ENCODE measurements at regions not wholly inside any gene's neighbourhood (a gene's known extent, or its start where the extent isn't known, plus 50 kb on each side); places are given as distances from the start of the nearest gene placed in this dataset.
"Not testable (repeated sequence)": the region's sequence is repeated elsewhere in the genome, so short reads cannot be mapped to it uniquely, and the experiment has no call there.

DNA sequence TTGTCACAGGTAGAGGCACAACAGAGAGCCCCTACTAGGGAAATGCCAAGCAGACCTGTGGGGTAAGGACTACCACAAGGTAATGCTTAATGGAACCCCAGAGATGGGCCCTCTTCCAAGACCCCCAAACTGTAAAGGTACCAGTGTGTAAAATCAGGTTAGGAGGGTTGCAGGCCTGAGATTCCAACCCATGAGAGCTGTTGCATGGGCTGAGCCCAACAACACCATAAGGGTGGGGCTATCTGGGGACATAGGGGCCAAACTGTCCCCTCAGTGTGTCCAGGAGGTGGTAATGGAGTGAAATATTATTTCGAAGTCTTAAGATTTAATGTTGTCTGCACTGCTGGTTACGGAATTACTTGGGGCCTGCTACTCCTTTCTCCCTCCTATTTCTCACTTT is 620.2 kb downstream of the ETNK1 start:
- DNase-seq (ENCODE audit: low read depth, low spot score), result no peak

DNA sequence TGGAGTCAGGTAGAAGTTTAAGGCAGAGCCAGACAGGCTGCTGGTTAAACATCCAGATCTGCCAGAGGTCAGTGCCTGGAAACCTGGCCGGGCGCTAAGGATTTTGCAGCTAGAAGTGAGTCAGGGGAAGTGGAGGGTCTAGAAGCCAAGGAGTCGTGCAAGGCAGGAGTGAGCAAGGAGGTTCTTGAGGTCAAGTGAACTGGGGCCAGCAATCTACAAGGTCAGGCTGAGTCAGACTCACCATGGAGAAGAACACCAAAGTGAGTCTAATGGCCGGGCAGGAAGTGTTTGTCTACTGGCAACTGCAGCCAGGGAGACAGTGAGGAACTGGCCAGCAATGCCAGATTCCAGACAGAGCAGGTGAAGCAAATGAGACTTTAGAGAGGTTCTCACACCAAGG is 628.2 kb downstream of the ETNK1 start:
- DNase-seq (ENCODE audit: low read depth, low spot score), result no peak

DNA sequence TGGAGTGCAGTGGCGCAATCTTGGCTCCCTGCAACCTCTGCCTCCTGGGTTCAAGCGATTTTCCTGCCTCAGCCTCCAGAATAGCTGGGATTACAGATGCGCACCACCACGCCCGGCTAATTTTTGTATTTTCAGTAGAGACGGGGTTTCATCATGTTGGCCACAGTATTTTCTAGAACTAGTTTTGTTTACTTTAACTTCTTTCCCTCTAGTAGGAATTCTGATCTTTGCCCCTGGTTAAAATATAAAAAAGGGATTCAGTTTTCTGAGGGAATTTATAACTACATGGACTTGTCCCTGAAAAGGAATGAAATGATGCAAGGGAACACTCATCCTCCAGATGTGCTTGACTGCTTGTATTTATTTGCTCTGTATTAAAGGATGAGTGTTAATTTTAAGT is 628.9 kb downstream of the ETNK1 start:
- DNase-seq (ENCODE audit: low read depth, low spot score), result not testable (repeated sequence)

DNA sequence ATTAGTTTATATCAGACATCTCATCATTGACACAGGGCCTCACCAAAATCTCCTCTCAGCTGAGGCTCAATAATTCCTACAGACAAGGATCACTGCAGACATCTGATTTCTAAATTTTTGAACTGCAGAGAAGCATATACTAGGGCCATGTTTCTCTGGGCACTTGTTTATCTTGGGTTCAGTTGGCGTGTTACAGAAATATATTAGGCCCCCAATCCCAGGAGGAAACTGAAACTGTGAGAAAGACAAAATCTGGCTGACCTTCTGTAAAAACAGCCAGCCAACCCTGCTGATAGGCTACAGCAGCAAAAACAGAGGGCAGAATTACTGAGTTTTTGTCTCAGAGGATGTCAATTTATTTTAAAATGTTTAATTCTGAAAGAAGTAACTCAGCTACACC is 634.6 kb downstream of the ETNK1 start:
- DNase-seq (ENCODE audit: low read depth, low spot score), result peak; percentile 11

DNA sequence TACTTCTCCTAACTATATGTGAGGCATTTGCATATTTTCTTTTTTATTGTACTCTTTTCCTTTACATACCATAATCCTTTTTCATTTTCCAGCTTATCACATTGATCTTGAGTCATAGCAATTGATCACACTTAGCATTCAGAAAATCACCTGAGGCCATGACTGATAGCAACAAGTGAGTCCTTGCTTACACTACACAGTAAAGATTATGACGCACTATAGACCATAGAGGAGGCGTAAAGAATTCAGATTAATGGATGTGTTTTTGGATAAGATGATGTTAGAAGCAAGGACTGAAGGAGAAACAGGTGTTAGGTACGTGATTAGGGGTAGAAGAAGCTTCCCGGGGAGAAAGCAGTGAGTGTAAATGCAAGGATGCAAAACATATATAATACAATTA is 637.7 kb downstream of the ETNK1 start:
- no peak for DNase-seq (ENCODE audit: low read depth, low spot score)

DNA sequence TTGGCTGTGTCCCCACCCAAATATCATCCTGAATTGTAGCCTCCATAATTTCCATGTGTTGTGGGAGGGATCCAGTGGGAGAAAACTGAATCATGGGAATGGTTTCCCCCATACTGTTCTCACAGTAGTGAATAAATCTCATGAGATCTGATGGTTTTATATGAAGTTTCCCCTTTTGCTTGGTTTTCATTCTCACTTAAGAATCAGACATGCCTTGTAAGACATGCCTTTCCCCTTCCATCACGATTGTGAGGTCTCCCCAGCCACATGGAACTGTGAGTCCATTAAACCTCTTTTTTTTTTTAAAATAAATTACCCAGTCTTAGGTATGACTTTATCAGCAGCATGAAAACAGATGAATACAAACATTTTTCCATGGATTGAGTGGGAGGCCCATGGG is 652.9 kb downstream of the ETNK1 start:
- DNase-seq (ENCODE audit: low read depth, low spot score), result no peak

DNA sequence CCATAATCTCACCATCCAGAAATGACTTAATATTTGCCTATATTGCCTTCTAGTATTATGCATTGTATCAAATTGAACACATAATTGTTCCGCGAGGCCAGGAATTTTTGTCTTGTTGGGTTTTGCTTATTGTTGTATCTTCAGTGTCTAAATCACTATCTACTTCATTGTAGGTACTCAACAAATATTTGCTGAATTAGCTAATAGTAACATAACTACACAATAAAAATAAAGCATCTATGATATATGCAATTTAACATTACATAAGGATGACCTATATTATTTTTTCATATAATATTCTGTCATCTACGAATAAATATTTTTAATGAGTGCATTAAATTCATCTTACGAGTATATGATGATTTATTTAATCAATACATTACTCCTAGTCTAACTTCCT is 656.3 kb downstream of the ETNK1 start:
- DNase-seq (ENCODE audit: low read depth, low spot score), result no peak

DNA sequence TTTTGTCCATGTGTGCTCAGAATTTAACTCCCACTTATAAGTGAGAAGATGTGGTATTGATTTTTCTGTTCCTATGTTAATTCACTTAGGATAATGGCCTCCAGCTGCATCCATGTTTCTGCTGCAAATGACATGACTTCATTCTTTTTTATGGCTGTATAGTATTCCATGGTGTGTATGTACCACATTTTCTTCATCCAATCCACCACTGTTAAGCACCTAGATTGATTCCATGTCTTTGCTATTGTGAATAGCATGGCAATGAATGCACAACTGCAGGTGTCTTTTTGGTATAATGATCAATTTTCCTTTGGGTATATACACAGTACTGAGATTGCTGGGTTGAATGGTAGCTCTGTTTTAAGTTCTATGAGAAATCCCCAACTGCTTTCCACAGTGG is 657.7 kb downstream of the ETNK1 start:
- no peak for DNase-seq (ENCODE audit: low read depth, low spot score)

DNA sequence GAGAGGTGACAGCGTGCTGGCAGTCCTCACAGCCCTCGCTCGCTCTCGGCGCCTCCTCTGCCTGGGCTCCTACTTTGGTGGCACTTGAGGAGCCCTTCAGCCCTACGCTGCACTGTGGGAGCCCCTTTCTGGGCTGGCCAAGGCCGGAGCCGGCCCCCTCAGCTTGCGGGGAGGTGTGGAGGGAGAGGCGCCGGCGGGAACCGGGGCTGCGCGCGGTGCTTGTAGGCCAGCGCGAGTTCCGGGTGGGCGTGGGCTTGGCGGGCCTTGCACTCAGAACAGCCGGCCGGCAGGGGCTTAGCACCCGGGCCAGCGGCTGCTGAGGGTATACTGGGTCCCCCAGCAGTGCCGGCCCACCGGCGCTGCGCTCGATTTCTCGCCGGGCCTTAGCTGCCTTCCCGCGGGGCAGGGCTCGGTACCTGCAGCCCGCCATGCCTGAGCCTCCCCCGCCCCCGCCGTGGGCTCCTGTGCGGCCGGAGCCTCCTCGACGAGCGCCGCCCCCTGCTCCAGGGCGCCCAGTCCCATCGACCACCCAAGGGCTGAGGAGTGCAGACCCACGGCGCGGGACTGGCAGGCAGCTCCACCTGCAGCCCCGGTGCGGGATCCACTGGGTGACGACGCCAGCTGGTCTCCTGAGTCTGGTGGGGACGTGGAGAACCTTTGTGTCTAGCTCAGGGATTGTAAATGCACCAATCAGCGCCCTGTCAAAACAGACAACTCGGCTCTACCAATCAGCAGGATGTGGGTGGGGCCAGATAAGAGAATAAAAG is 661.0 kb downstream of the ETNK1 start:
- not testable (repeated sequence) for DNase-seq (ENCODE audit: low read depth, low spot score)

DNA sequence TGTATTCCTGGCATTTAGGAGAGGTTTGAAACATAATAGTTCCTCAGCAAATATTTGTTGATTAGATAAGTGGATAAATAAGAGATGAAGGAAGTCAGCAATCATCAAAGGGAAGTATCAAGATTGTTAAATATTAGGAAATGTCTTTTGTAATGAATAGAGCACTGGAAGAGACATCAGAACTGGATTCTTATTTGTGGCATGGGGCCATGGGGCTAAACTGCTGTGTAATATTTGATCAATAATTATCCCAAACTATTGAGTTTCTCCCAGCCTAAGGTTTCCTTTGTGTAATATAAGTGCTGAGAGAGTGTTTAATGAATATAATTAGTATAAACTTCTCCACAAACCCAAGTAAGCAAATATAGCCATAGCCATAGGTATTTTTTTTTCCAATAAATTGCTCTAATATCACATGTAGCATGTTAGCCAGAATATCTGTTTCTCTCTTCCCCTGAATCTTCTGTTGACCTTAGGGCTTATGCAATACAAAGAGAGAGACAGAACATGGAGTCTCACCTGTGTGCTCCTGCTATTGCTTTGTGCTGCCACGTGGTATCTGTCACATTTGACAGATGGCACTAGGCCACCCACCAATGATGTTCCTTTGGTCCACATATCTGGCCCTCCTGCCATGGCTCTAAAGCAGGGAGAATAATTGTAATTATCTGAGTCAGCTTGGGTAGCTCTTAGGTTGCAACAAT is 658.7 kb downstream of the SOX5 start:
- no peak for DNase-seq (ENCODE audit: low read depth, low spot score)

DNA sequence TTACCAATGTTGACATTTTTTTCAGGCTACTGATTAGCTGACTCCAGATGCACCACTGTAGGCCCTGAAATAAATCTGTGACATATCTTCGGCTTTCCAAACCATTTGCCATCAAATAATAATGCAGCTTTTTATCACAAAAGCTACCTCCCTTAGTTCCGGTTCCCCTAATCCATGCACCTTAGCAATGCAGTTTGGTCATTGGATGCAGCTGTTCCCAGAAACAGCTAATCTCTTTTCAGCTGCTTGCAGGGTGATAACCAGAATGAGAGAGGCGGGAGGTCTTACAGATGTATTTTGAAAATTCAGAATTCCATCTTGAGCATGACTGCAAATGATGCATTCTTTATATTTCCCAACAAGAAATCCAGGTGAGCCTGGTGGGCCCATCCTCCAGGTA is 646.2 kb downstream of the SOX5 start:
- DNase-seq (ENCODE audit: low read depth, low spot score), result no peak

DNA sequence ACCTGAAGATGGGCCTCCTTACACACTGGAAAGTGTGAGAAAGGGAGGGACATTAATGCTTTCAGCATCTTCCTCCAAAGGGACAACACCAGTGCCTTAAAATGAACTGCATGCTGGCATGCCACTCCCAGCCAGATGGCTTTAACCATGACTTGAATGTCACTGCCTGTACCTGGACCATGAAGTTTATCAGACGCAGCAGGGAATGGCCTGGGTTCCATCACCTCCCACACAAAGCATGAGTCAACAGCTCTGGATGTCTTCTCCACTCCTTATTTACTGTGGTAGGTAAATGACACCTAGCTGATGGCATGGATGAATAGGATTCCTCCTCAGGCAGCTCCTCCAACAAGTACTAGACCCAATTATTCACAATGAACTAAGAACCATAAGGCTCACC is 645.6 kb downstream of the SOX5 start:
- DNase-seq (ENCODE audit: low read depth, low spot score), result no peak

DNA sequence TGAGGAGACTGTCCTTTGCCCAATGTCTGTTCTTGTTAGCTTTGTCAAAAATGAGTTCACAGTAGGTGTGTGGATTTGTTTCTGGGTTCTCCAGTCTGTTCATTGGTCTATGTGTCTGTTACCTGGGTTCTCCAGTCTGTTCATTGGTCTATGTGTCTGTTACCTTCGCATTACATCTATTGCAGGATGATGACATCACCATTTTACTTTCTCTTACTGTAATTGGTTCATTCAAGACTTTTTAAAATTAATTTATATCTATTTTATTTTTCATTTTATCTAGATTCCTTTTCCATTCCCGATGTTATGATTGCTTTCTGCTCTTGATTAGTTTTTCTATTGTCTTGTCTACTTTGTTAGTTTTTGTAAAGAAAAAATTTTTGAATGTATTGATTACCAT is 615.5 kb downstream of the SOX5 start:
- no peak for DNase-seq (ENCODE audit: low read depth, low spot score)

DNA sequence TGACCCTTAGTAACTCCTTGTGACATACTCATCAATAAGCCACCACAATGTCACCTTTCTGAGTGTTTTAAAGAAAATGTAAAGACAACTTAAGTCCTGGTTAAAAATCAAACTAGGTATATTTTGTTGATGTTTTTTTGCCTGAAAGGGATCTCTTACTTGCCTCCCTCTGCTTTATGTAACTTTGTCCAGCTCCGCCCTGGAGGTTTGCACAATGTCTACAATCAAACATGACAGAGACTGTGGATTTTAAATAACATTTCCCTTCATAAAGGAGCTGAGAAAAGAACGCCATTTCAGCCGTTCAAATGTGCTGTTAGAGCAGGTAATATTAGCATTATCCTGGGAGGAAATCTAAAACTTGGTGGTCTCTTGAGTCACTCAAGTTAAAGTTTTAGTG is 613.9 kb downstream of the SOX5 start:
- no peak for DNase-seq (ENCODE audit: low read depth, low spot score)

DNA sequence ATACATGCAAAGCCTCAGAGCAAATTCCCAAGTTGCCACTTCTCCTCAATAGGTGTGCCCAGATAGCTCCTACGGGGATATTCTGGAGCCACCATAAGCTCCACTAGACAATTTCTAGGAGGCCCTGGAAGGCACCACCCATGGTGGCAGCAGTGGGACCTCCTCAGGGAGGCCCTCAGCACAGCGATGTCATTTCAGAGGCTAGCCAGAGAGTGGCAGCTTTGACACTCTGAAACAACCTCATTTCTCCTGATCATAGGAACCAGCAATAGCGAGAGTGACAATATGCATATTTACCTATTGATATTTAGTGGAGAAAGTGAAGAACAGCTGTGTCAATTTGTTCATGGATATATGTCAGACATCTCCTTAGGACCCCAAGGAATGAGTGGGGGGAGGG is 612.3 kb downstream of the SOX5 start:
- DNase-seq (ENCODE audit: low read depth, low spot score), result no peak

DNA sequence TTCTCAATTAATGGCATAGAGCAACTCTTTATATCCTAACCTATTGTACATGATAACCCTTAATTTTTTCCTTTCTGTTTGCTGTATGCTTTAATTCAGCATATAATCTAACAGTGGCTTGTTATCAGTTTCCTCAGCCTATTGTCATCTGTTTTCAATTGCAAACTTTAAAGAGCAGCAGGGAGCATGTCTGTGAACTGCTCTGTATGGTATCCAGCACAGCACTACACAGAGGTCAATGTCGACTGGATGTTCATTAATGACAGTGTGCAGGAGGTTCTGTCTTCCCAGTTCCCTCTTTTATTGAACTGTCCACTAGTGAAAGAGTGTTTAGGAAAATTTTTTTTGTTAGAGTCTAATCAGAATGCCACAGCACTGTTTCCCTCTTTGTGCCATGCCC is 609.1 kb downstream of the SOX5 start:
- DNase-seq (ENCODE audit: low read depth, low spot score), result no peak

DNA sequence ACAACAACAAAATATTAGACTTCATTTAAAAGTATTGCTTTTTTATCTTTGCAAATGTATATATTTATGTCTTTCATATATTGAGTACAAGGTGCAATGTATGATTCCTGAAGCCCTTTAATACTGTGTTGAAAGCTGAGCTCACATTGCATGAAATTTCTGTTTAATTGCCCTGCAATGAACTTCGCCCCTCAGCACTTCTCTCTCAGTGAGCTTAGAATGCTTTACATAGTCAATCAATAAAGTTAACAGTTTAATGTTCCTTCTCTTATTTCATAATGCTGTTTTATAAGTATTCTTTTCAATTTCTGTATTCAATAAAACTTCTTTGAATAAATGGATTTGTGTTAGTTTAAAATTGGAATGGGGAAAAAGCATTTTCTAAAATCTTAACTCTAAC is 607.1 kb downstream of the SOX5 start:
- no peak for DNase-seq (ENCODE audit: low read depth, low spot score)

DNA sequence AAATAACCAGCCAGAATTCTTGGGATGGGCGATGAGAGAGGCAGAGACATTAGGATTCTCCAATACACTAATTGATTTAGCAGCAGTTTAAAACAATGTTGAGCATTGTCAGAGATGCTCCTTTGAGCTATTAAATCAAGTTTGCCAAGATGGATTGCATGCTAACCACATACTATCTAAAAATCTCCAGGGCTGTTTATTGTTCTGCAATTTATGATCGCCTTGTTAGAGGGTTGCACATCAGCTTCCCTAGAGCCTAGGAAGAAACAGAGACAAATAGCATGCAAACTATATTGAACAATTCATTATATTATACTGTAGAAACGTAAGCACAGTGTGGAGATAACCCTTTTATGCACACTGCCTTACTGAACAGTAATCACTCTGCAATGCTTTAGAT is 599.9 kb downstream of the SOX5 start:
- no peak for DNase-seq (ENCODE audit: low read depth, low spot score)

DNA sequence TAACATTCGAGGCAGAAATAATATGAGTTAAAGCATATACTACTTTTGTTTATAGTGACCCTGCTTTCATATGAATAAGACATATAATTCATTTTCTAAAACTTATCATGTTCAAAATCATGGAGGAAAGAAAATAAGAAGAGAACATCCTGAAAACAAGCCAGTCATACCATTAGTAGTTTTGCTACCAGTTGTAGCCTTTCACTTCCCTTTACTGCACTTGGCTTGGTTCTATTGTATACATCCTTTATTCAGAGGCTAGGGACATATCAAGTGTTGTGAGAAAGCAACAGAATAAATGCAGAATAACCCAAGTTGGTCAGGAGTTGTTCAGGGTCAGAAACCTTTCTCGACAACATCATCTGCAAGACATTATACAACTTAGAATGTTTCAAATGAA is 598.7 kb downstream of the SOX5 start:
- no peak for DNase-seq (ENCODE audit: low read depth, low spot score)

DNA sequence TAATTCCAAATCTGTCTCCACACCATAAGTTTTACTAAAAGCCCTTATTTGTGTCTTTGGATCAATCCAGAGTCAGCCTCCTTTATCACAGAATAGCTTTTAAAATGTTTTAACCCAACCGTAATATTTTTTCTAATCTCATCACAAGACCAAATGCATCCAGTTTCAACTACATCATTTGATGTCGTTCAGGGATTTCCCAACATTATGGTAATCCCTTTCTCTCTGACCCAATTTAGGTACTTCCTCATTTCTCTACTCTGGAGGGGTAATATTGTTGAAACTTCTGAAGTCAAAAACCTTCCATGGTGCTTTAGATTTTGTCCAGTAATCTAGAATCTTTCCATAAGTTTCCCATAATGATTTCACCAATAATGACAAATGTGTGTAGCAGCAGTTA is 596.8 kb downstream of the SOX5 start:
- no peak for DNase-seq (ENCODE audit: low read depth, low spot score)

DNA sequence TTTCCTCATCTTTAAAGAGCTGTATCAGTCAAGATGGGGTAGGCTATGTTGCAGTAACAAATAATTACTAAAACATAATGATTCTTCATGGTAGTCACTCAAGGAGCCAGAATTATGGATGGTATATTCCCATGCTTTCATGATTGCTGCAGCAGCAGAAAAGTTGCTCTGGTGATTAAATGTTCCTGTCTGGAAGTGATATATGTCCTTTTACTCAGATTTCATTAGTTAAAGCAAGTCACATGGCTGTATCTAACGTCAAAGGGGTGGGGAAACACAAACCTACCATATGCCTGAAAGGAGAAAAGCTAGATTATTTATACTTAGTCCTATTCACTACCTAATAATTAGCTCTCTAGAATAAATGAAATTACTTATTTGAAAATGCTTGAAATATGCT is 594.7 kb downstream of the SOX5 start:
- no peak for DNase-seq (ENCODE audit: low read depth, low spot score)

DNA sequence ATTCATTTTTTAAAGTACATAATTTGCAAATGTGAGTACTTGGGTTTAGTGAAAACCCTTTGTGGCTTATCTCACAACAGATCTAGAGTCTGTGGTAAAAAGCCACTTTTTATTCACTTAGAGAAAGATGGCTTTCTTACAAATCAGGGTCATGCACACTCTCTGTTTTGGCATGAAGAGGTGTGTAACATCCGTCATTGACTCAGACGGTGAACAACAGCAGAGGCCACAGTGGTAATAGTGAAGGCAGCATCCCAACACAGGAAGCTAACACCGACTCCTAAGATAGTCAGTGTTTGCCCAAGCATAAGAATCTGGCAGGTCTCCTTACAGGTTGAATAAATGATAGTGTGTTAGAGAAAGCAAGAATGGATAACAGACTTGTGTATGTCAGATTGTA is 593.0 kb downstream of the SOX5 start:
- DNase-seq (ENCODE audit: low read depth, low spot score), result no peak

DNA sequence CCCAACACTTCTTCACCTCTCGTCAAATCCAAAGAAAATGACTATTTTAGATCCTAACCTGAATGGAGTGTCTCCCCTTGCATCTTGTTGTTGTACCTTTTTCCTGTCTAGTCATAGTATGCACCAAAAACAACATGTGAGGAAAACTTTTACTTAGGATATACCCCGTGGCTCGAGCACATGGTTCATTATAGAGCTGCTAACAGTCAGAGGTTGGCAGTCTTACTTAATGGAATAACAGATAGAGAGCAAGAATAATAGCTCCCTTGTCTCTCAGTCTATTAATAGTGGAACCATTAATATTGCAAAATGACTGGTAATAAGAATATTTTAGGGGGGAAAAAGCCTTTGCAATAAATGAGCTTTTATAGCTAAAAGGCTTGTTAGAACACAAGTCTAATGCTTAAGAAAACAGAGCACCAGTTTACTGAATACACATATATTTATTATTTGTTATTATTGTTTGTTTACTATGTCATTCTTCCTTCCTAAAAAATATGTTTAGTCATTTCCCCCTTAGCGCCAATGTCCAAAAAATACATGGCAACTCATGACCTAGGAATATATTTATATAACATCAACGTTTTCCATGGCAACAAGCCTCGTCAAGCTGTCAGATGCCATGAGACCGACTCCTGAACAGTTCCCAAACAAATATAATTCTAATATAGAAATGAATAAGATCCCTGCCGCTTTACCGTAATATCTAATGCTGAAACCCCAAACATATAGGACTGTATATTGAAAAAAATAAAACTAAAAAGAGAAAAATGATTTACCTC is 592.4 kb downstream of the SOX5 start:
- DNase-seq (ENCODE audit: low read depth, low spot score), result no peak
